ENCODE measurements at regions not wholly inside any gene's neighbourhood (a gene's known extent, or its start where the extent isn't known, plus 50 kb on each side); places are given as distances from the start of the nearest gene placed in this dataset.

GRCh38 chr13:85853901-85854663 lies 54.9 kb upstream of the SLITRK6 start:
- TF ChIP-seq POLR2A (IDR thresholded peaks at IDR 0.05) = no peak
- TF ChIP-seq, protein P1, sequence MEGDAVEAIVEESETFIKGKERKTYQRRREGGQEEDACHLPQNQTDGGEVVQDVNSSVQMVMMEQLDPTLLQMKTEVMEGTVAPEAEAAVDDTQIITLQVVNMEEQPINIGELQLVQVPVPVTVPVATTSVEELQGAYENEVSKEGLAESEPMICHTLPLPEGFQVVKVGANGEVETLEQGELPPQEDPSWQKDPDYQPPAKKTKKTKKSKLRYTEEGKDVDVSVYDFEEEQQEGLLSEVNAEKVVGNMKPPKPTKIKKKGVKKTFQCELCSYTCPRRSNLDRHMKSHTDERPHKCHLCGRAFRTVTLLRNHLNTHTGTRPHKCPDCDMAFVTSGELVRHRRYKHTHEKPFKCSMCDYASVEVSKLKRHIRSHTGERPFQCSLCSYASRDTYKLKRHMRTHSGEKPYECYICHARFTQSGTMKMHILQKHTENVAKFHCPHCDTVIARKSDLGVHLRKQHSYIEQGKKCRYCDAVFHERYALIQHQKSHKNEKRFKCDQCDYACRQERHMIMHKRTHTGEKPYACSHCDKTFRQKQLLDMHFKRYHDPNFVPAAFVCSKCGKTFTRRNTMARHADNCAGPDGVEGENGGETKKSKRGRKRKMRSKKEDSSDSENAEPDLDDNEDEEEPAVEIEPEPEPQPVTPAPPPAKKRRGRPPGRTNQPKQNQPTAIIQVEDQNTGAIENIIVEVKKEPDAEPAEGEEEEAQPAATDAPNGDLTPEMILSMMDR (IDR thresholded peaks at IDR 0.05) = no peak
- no peak for TF ChIP-seq EP300 (IDR thresholded peaks at IDR 0.05)
